OCI-LY7 (cell line): ENCODE measurements at regions not wholly inside any gene's neighbourhood (a gene's known extent, or its start where the extent isn't known, plus 50 kb on each side); places are given as distances from the start of the nearest gene placed in this dataset.

Experiments used
- CTCF ChIP-seq: fragments of 200-600 bp; sonication (generic); conservative IDR thresholded peaks from 2 replicates; pipeline ENCODE4 v1.5.1; 2014; ENCODE audit warnings: mild to moderate bottlenecking, antibody characterized with exemption, low read length, moderate library complexity, mixed read lengths
- EZH2phosphoT487 ChIP-seq: fragments of 200-600 bp; sonication (generic); IDR thresholded peaks from 2 replicates; pipeline ENCODE4 v1.6.1; 2018; ENCODE audit warnings: low read depth, borderline replicate concordance, mild to moderate bottlenecking, mixed run types, antibody characterized with exemption, low read length, moderate library complexity, mixed read lengths

GRCh38 chr2:199108056-199108455 is 349.7 kb downstream of the SATB2 start:
- TF ChIP-seq EZH2phosphoT487 = no peak
- no peak for TF ChIP-seq CTCF
